Mesendoderm (in vitro differentiated cells): ENCODE measurements at regions not wholly inside any gene's neighbourhood (a gene's known extent, or its start where the extent isn't known, plus 50 kb on each side); places are given as distances from the start of the nearest gene placed in this dataset.

ENCODE experiments used
- DNase-seq: peaks from one replicate; pipeline ENCODE4 v3.0.0; 2013
- H2AK5ac ChIP-seq: 2 replicates; pipeline ENCODE4 v1.6.1; 2013; ENCODE audit warnings: low read length, inconsistent platforms
- H2BK120ac ChIP-seq: 2 replicates; pipeline ENCODE4 v1.6.1; 2013; ENCODE audit warnings: low read depth, mild to moderate bottlenecking, low read length, moderate library complexity, mixed read lengths
- H2BK15ac ChIP-seq: replicated peaks from 2 replicates; pipeline ENCODE4 v1.6.1; 2013; ENCODE audit warnings: low read depth, mild to moderate bottlenecking, moderate library complexity
- H2BK5ac ChIP-seq: 2 replicates; pipeline ENCODE4 v1.6.1; 2013; ENCODE audit warnings: low read length, inconsistent platforms
- H3K18ac ChIP-seq: 2 replicates; pipeline ENCODE4 v1.6.1; 2013; ENCODE audit warnings: mild to moderate bottlenecking, low read length, mixed read lengths
- H3K23ac ChIP-seq: one replicate; pipeline ENCODE4 v1.6.1; 2013; ENCODE audit warnings: low read length
- H3K27ac ChIP-seq: 2 replicates; pipeline ENCODE4 v1.5.1; 2013; ENCODE audit warnings: low read depth, mild to moderate bottlenecking, inconsistent platforms, low read length, moderate library complexity
- H3K27me3 ChIP-seq: 2 replicates; pipeline ENCODE4 v1.6.1; 2013; ENCODE audit warnings: low read length, control low read depth, mild to moderate bottlenecking, inconsistent platforms; ENCODE audit not compliant: insufficient read depth, poor library complexity
- H3K36me3 ChIP-seq: 2 replicates; pipeline ENCODE4 v1.6.1; 2013; ENCODE audit warnings: low read length, inconsistent platforms; ENCODE audit not compliant: control insufficient read depth, insufficient read depth
- H3K4ac ChIP-seq: one replicate; pipeline ENCODE4 v1.6.1; 2013; ENCODE audit warnings: low read depth, mild to moderate bottlenecking, low read length, moderate library complexity
- H3K4me1 ChIP-seq: 2 replicates; pipeline ENCODE4 v1.6.1; 2013; ENCODE audit warnings: low read depth, low read length, inconsistent platforms; ENCODE audit not compliant: control insufficient read depth
- H3K4me2 ChIP-seq: 2 replicates; pipeline ENCODE4 v1.6.1; 2013; ENCODE audit warnings: low read length
- H3K4me3 ChIP-seq: 2 replicates; pipeline ENCODE4 v1.5.1; 2013; ENCODE audit warnings: mild to moderate bottlenecking, low read length
- H3K56ac ChIP-seq: one replicate; pipeline ENCODE4 v1.6.1; 2013; ENCODE audit warnings: low read length
- H3K79me1 ChIP-seq: 2 replicates; pipeline ENCODE4 v1.6.1; 2013; ENCODE audit warnings: low read length, inconsistent platforms
- H3K79me2 ChIP-seq: 2 replicates; pipeline ENCODE4 v1.6.1; 2013; ENCODE audit warnings: mild to moderate bottlenecking, low read length; ENCODE audit not compliant: control insufficient read depth, insufficient read depth
- H3K9ac ChIP-seq: 2 replicates; pipeline ENCODE4 v1.6.1; 2013; ENCODE audit warnings: low read length, inconsistent platforms
- H4K5ac ChIP-seq: one replicate; pipeline ENCODE4 v1.6.1; 2013; ENCODE audit warnings: low read length
- H4K8ac ChIP-seq: one replicate; pipeline ENCODE4 v1.6.1; 2013; ENCODE audit warnings: low read depth, mild to moderate bottlenecking, control low read depth, low read length, moderate library complexity
- WGBS: extraction: QIAGEN DNeasy Blood & Tissue Kit; methylation state at CpG from one replicate; pipeline ENCODE4 v1.1.7; 2013; ENCODE audit warnings: low lambda C conversion rate, missing lambda C conversion rate; ENCODE audit not compliant: insufficient coverage; ENCODE audit errors: extremely low coverage; 5-methylcytosine and 5-hydroxymethylcytosine counted together

GRCh38 chr9:78765861-78766260 lies 468.9 kb downstream of the PSAT1 start:
- H3K9ac ChIP-seq: no peak overlapping the region
- H2AK5ac ChIP-seq: no peak overlapping the region
- H2BK15ac ChIP-seq: no peak overlapping the region
- WGBS: no CpG with 5 or more reads among the region's 4 CpGs
- H2BK5ac ChIP-seq: no peak overlapping the region
- H4K5ac ChIP-seq: no peak overlapping the region
- H3K4ac ChIP-seq: no peak overlapping the region
- no peak for DNase-seq
- H4K8ac ChIP-seq: no peak overlapping the region
- H3K18ac ChIP-seq: no peak overlapping the region
- no peaks in the 10 kb centered on the region for H3K79me2 ChIP-seq
- H3K79me1 ChIP-seq: no peaks in the 10 kb centered on the region
- no peak overlapping the region for H3K23ac ChIP-seq
- H3K4me1 ChIP-seq: no peaks in the 10 kb centered on the region
- H3K4me2 ChIP-seq: no peak overlapping the region
- no peak overlapping the region for H3K56ac ChIP-seq
- no peak overlapping the region for H2BK120ac ChIP-seq
- no peak overlapping the region for H3K4me3 ChIP-seq
- H3K36me3 ChIP-seq: no peaks in the 10 kb centered on the region
- no peak overlapping the region for H3K27ac ChIP-seq
- H3K27me3 ChIP-seq: no peaks in the 10 kb centered on the region

- no peak overlapping the region for H2BK120ac ChIP-seq
- no CpG with 5 or more reads among the region's 7 CpGs for WGBS
- H3K4me3 ChIP-seq: no peak overlapping the region
- no peak overlapping the region for H3K9ac ChIP-seq
- no peak overlapping the region for H4K5ac ChIP-seq
- no peak overlapping the region for H3K4ac ChIP-seq
- H3K56ac ChIP-seq: no peak overlapping the region
- H3K79me1 ChIP-seq: no peaks in the 10 kb centered on the region
- no peak overlapping the region for H3K4me2 ChIP-seq
- no peak overlapping the region for H3K23ac ChIP-seq
- no peak overlapping the region for H3K18ac ChIP-seq
- no peaks in the 10 kb centered on the region for H3K27me3 ChIP-seq
- no peak overlapping the region for H2BK5ac ChIP-seq
- DNase-seq: no peak
- H4K8ac ChIP-seq: no peak overlapping the region
- no peak overlapping the region for H2BK15ac ChIP-seq
- no peak overlapping the region for H3K27ac ChIP-seq
- H3K4me1 ChIP-seq: no peaks in the 10 kb centered on the region
- no peaks in the 10 kb centered on the region for H3K79me2 ChIP-seq
- H2AK5ac ChIP-seq: no peak overlapping the region
- H3K36me3 ChIP-seq: no peaks in the 10 kb centered on the region
Measured at GRCh38 chr9:78767490-78767889, 470.6 kb downstream of the PSAT1 start.

GRCh38 chr9:78769690-78770089 lies 472.8 kb downstream of the PSAT1 start:
- DNase-seq: no peak
- Histone ChIP-seq H3K27me3 (no peaks in the 10 kb centered on the region), H3K18ac (no peak overlapping the region), H3K23ac (no peak overlapping the region), H3K4me2 (no peak overlapping the region), H3K9ac (no peak overlapping the region), H3K4ac (no peak overlapping the region), H4K5ac (no peak overlapping the region), H2BK5ac (no peak overlapping the region), H3K4me3 (no peak overlapping the region), H3K4me1 (no peaks in the 10 kb centered on the region), H3K79me2 (no peaks in the 10 kb centered on the region), H4K8ac (no peak overlapping the region), H3K79me1 (no peaks in the 10 kb centered on the region), H3K27ac (no peak overlapping the region), H3K36me3 (no peaks in the 10 kb centered on the region), H2BK15ac (no peak overlapping the region), H2BK120ac (no peak overlapping the region), H2AK5ac (no peak overlapping the region), H3K56ac (no peak overlapping the region)
- no CpG with 5 or more reads among the region's 2 CpGs for WGBS

DNA sequence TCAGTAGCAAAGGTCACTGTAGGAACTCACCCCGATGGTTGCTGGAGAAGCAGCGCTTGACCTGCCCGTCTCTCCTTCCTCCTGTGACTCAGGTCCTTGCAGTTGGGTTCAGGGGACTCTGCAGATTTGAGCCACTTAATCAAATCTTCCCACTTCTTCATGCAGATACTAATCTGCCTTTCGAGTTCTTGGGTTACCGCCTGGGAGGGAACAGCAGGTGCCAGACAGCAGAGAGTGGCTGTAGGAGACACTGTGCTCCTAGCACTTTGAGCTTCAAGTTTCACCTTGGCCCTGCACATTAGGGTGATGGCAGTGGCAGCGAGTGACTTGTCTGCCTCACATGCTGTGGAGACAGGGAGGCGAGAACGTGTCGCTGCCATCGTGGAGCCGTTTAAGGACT lies 478.3 kb downstream of the PSAT1 start:
- no peak overlapping the region for H3K4me3 ChIP-seq
- H2BK5ac ChIP-seq: peak overlapping the region; percentile 21
- H3K4me2 ChIP-seq: no peak overlapping the region
- no peak overlapping the region for H4K8ac ChIP-seq
- WGBS: no CpG with 5 or more reads among the region's 11 CpGs
- H3K27me3 ChIP-seq: no peaks in the 10 kb centered on the region
- H3K79me2 ChIP-seq: no peaks in the 10 kb centered on the region
- no peak overlapping the region for H2AK5ac ChIP-seq
- H3K18ac ChIP-seq: no peak overlapping the region
- DNase-seq: peak; percentile 89
- peak overlapping the region; percentile 23 for H3K27ac ChIP-seq
- H3K4me1 ChIP-seq: peaks cover 10% of the 10 kb centered on the region
- H2BK15ac ChIP-seq: no peak overlapping the region
- no peak overlapping the region for H4K5ac ChIP-seq
- no peak overlapping the region for H2BK120ac ChIP-seq
- no peaks in the 10 kb centered on the region for H3K79me1 ChIP-seq
- peak overlapping the region; percentile 35 for H3K56ac ChIP-seq
- no peak overlapping the region for H3K23ac ChIP-seq
- no peak overlapping the region for H3K4ac ChIP-seq
- no peaks in the 10 kb centered on the region for H3K36me3 ChIP-seq
- no peak overlapping the region for H3K9ac ChIP-seq

- H3K23ac ChIP-seq: no peak overlapping the region
- H3K27ac ChIP-seq: no peak overlapping the region
Measured at GRCh38 chr9:78775696-78776295, 478.9 kb downstream of the PSAT1 start.

GRCh38 chr9:78777747-78778146 lies 480.8 kb downstream of the PSAT1 start:
- no peak overlapping the region for H3K4me2 ChIP-seq
- DNase-seq: peak; percentile 44
- no CpG with 5 or more reads among the region's 4 CpGs for WGBS

More at GRCh38 chr9:78775696-78776295, 478.9 kb downstream of the PSAT1 start:
- Histone ChIP-seq H3K79me1 (no peaks in the 10 kb centered on the region), H2BK5ac (peak overlapping the region; percentile 24), H3K4me3 (no peak overlapping the region), H4K5ac (no peak overlapping the region), H3K79me2 (no peaks in the 10 kb centered on the region), H2BK120ac (no peak overlapping the region), H4K8ac (no peak overlapping the region), H3K56ac (peak overlapping the region; percentile 15), H3K4me1 (peaks cover 10% of the 10 kb centered on the region), H2AK5ac (peak overlapping the region; percentile 62), H3K36me3 (no peaks in the 10 kb centered on the region), H2BK15ac (no peak overlapping the region), H3K27me3 (no peaks in the 10 kb centered on the region), H3K18ac (no peak overlapping the region), H3K9ac (no peak overlapping the region), H3K4ac (no peak overlapping the region), H3K4me2 (no peak overlapping the region)
- WGBS: no CpG with 5 or more reads among the region's 3 CpGs
- no peak for DNase-seq

More at GRCh38 chr9:78777747-78778146, 480.8 kb downstream of the PSAT1 start:
- Histone ChIP-seq H3K4me3 (no peak overlapping the region), H3K18ac (no peak overlapping the region), H4K5ac (no peak overlapping the region), H3K23ac (no peak overlapping the region), H3K4me1 (peaks cover 10% of the 10 kb centered on the region), H2BK15ac (no peak overlapping the region), H4K8ac (no peak overlapping the region), H3K56ac (peak overlapping the region; percentile 57), H3K79me1 (no peaks in the 10 kb centered on the region), H3K27me3 (no peaks in the 10 kb centered on the region), H3K4ac (no peak overlapping the region), H3K79me2 (no peaks in the 10 kb centered on the region), H2BK120ac (no peak overlapping the region), H3K9ac (no peak overlapping the region), H3K36me3 (no peaks in the 10 kb centered on the region), H3K27ac (no peak overlapping the region), H2BK5ac (peak overlapping the region; percentile 9), H2AK5ac (no peak overlapping the region)
